Stomach (tissue), 4 donors: ENCODE measurements at regions not wholly inside any gene's neighbourhood (a gene's known extent, or its start where the extent isn't known, plus 50 kb on each side); places are given as distances from the start of the nearest gene placed in this dataset.

ENCODE experiments used
- POLR2A ChIP-seq, 4 donors: fragments of 450-650 bp; IDR thresholded peaks; one replicate each; pipeline ENCODE4 v1.6.1; 2016; ENCODE audit warnings: antibody characterized with exemption in 4 of 4, control low read depth in 2 of 4, mild to moderate bottlenecking in 1 of 4, moderate library complexity in 1 of 4
- TF ChIP-seq, protein P1 (sequence below), 7 experiments: fragments of 450-650 bp in 4 of 7; fragments of 200-600 bp in 3 of 7; sonication (generic) in 3 of 7; IDR thresholded peaks; one replicate each; pipeline ENCODE4 v1.5.1; 2016 to 2019; ENCODE audit warnings: antibody characterized with exemption in 7 of 7, control low read depth in 2 of 7, mild to moderate bottlenecking in 1 of 7

DNA sequence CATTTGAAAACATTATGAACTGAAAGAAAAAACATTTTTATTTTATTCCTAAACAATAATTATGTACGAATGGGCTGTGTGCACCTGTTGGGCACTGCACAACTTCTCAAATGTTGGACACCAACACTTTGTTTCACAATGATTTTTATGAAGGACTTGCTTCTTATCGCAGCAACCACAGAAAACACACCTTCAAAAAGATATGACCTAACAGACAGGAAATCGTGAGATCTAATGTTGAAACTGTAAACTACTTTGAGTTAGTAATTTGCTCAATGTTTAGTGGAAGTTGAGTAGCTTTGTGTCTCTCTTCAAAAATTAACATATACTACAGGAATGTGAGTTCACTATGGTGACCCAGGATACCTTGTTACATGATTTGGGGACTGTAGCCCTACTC, 98.6 kb downstream of the NXPE2 start:
- TF ChIP-seq, protein P1, sequence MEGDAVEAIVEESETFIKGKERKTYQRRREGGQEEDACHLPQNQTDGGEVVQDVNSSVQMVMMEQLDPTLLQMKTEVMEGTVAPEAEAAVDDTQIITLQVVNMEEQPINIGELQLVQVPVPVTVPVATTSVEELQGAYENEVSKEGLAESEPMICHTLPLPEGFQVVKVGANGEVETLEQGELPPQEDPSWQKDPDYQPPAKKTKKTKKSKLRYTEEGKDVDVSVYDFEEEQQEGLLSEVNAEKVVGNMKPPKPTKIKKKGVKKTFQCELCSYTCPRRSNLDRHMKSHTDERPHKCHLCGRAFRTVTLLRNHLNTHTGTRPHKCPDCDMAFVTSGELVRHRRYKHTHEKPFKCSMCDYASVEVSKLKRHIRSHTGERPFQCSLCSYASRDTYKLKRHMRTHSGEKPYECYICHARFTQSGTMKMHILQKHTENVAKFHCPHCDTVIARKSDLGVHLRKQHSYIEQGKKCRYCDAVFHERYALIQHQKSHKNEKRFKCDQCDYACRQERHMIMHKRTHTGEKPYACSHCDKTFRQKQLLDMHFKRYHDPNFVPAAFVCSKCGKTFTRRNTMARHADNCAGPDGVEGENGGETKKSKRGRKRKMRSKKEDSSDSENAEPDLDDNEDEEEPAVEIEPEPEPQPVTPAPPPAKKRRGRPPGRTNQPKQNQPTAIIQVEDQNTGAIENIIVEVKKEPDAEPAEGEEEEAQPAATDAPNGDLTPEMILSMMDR (IDR thresholded peaks at IDR 0.05), result no peak
- TF ChIP-seq POLR2A (IDR thresholded peaks at IDR 0.05), result no peak
